GM18507 (cell line): ENCODE measurements at regions not wholly inside any gene's neighbourhood (a gene's known extent, or its start where the extent isn't known, plus 50 kb on each side); places are given as distances from the start of the nearest gene placed in this dataset.

ENCODE experiments used
- DNase-seq: peaks from one replicate; pipeline ENCODE4 v3.0.0; 2011; ENCODE audit warnings: low read depth; ENCODE audit not compliant: insufficient read length; ENCODE audit errors: extremely low spot score
- FAIRE-seq: peaks from 2 replicates; lab custom pipeline; 2011; peaks lifted over from hg19 to GRCh38; lab: Jason Lieb, UNC

DNA sequence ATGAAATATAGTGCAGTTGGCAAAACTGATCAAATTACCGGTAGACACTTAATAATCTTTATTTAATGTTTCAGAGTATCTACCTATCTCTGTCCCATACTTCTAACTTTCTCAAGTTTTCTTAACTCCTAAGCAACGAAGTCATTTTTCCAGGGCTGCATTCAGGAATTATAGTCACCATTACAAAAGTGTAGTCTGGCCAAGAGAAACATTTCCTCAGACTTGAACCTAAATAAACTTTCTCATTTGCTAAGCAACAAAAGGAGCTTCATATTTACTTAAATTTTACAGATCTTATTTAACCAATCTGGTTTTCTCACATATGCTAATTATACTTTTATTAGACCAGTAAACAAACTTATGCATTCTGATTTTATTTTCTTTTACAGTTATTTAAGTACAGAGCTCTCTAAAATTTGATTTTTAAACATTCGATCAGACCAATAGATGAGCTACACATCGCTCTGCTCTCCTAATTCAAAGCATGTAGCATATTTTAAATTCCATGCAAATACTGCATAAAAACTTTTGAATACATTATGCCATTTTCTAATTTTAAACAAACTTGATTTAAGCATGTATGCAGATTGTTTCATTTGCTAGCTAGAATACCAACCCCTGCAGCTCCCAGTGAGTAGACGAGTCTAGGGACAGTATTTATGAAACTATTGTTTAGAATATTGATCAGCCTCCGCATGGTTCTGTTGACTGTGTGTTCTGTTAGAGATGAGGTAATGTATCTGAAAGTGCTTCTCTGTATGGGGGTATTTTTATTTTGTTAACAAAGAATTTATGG, 201.4 kb downstream of the CHRM3 start:
- FAIRE-seq (no peak), DNase-seq (no peak)

DNA sequence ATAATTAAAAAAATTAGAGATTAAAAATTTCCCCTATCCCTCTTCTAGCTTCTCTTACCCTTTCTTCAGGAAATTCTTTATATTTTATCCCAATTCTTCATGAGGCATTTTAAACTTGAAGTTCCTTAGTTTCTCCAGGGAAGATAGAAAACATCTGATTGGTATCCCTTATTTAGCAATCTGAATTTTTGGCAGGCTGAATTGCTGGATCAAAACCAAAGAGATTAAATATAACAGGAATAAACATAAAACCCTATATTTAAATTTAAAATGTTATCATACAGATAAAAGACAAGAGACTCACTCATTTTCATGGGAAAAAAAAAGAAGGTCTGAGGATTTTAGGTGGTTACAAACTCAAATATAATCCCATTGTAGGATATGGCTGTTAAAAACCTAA, 204.2 kb downstream of the CHRM3 start:
- no peak for DNase-seq
- no peak for FAIRE-seq

DNA sequence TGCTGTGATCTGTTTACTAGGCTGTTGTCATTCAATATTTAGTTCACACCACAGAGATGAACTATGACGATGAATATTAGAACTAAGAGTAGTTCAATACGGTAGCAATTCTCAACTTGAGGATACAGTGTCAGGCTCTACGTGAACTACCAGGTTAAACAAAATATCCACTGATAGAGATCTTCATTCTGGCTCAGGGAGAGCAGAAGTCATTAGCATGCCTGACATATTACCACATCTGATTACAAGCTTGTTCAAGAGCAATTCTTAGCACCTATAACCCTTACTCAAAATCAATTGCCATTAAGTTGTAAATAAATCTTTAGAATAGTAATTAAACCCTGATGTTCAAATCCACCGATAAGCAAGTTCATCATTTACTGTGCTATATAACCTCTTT, 207.2 kb downstream of the CHRM3 start:
- FAIRE-seq (no peak), DNase-seq (no peak)

GRCh38 chr1:239600588-239600987, 214.2 kb downstream of the CHRM3 start:
- DNase-seq (no peak), FAIRE-seq (no peak)

DNA sequence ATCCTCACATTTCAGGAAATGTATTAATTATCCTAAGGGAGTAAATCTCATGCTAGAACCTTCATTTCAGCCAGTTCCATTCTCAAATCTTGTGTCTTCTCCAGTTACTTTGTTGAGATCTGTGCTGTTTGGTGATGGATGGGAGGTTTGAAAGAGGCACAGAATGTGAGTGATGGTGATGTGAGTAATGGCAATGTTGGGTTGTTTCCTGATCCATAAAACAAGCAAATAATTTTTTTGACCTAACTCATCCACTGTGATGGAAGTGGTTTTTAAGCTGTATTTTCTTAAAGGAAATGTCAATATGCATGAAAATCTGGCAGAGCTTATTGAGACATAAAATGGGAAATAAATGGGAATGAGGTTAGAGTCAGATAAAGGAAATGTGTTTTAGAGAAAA, 214.7 kb downstream of the CHRM3 start:
- no peak for DNase-seq
- FAIRE-seq: no peak

DNA sequence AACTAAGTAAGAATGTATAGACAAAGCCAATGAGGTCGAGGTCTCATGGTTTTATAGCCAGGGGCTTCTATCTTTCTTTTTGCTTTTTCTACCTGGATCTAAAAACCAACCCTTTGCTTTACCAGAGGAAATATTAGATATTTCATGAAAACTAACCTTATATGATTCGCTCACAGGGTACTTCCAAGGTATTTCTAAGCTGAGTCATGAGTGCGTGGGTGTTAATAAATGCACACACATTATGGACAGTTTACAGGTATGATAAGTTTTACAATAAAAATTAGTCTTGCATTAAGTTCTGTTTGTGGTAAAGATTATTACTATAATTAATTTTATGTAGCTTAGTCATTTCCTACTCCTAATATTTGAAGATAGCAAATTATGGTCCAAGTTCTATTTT, 217.2 kb downstream of the CHRM3 start:
- no peak for FAIRE-seq
- no peak for DNase-seq

DNA sequence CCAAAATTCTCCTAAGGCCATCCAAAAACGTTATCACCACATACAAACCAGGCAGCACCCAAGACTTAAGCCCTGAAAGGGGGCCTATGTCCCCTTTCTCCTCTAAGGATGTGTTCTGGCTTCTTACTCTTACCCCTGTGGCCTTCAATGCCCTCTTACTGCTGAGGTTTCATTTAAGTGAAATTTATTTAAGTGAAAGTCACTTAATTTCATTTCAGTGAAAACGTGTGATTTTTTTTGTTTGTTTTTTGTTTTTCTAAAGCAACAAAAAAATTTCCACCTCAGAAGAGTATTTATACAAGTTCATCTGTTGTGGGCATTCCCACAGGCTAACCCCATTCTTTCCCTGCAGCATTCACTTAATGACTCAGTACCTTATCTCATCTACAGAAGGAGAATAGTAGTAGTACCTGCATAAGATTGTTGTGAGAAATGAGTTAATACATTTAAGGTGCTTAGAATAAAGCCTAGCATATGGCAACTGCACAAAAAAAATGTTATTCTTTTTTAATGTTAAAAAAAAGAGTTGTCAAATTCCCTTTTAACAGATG, 220.6 kb downstream of the CHRM3 start:
- FAIRE-seq (no peak), DNase-seq (no peak)

GRCh38 chr1:239608469-239608868, 222.1 kb downstream of the CHRM3 start:
- DNase-seq (no peak), FAIRE-seq (no peak)

DNA sequence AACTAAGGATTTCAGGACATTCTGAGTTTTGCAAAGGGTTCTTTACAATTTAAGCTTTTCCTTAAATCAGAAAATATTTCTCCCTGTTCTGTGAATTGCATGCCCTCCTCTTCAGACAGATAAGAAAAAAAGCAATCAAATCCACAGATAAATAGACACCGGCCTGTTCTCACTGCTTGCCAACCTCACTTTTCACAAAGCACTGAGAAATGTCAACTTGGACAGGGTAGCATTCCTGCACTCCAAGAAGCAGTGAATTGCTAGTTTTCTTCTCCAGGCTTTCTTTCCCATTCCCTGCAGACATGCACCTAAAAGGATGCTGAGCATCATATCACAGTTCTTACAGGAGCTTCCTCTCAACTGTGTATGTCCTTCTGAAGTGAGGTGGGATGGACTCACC, 226.0 kb downstream of the CHRM3 start:
- no peak for FAIRE-seq
- DNase-seq: no peak

DNA sequence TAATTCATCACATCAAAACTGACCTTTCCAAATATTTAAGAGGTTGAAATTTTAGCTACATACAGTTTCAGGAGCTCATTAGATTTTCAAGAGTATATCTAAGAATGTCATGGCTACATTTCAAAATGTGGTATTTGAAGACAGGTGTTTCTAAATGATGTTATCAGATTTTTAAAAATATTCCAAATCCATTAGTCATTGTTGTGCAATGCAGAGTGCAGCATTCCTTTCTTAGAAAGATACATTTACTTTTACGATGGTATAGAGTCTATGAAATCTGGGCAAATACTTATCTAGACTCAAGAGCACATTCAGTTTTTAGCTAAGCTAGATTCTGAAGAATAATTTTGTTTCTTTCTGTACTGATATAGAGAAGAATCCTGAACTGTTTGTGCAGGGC, 230.3 kb downstream of the CHRM3 start:
- no peak for FAIRE-seq
- no peak for DNase-seq

DNA sequence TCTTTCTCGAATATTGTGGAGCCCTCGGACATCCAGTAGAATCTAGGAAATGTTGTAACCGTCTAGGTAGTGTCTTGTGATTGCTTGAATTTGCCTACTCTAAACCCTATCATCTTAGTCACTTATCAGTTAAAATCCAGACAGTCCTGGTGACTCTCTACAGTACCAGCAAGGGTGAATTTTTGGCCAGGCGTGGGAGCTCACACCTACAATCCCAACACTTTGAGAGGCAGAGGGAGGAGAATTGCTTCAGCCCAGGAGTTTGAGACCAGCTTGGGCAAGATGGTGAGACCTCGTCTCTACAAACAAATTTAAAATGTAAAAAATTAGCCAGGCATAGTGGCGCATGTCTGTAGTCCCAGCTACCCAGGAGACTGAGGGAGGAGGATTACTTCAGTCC, 230.9 kb downstream of the CHRM3 start:
- no peak for FAIRE-seq

GRCh38 chr1:239617731-239618130, 231.4 kb downstream of the CHRM3 start:
- no peak for DNase-seq
- no peak for FAIRE-seq

More for the DNA sequence above, 230.9 kb downstream of the CHRM3 start:
- no peak for DNase-seq

- DNase-seq (no peak), FAIRE-seq (no peak)
Observed at GRCh38 chr1:239619190-239619589, 232.8 kb downstream of the CHRM3 start.

DNA sequence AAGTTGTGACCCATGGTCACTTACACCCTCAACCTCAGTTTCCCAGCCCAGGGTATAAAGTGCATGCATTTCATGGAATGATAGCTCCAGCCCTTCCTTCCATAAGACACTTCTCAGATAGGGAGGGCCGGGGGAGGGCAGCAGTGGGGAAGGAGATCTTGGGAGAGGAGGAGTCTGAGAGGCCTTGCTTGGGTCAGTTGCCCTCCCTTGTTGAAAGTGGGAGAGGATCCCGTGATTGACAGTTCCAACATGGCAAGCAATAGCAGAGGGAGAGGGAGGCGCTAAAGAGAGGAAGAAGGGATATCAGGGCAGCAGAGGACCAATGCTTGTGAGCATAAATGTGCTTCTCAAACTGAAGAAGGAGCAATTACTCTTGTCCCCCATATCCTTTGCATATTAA, 244.4 kb downstream of the CHRM3 start:
- FAIRE-seq: no peak
- DNase-seq: no peak

GRCh38 chr1:239633432-239633831, 247.1 kb downstream of the CHRM3 start:
- FAIRE-seq: no peak
- DNase-seq: no peak

- DNase-seq: no peak
- no peak for FAIRE-seq
Observed at GRCh38 chr1:239635276-239635675, 248.9 kb downstream of the CHRM3 start.

GRCh38 chr1:239636347-239636746, 250.0 kb downstream of the CHRM3 start:
- DNase-seq (no peak), FAIRE-seq (no peak)

DNA sequence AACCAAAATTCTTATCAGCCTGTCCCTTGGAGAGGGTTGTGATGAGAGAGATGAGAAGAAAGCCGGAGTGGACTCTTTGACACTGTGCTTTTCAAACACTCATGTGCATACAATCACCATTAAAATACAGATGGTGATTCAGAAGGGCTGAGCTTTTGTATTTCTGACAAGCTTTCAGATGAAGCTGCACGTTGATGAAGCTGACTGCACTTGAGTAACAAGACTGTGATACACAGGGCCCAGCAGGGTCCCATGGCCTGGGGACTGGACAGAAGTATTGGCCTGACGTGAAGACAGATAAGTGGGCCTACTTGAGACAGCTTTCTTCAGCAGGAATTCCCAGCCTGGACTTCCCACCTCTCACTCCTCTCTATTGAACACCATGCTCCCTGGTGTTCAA, 258.2 kb downstream of the CHRM3 start:
- FAIRE-seq (no peak), DNase-seq (no peak)

GRCh38 chr1:239647045-239647444, 260.7 kb downstream of the CHRM3 start:
- DNase-seq: no peak
- FAIRE-seq: no peak

- FAIRE-seq (no peak), DNase-seq (no peak)
Observed at GRCh38 chr1:239647964-239648632, 261.7 kb downstream of the CHRM3 start.

GRCh38 chr1:239655023-239655422, 268.7 kb downstream of the CHRM3 start:
- DNase-seq: no peak
- FAIRE-seq: no peak
